ENCODE measurements at regions not wholly inside any gene's neighbourhood (a gene's known extent, or its start where the extent isn't known, plus 50 kb on each side); places are given as distances from the start of the nearest gene placed in this dataset.
"Not testable (repeated sequence)": the region's sequence is repeated elsewhere in the genome, so short reads cannot be mapped to it uniquely, and the experiment has no call there.

GRCh38 chr1:157388057-157388456 lies 164.3 kb downstream of the FCRL5 start:
- no peaks in the 10 kb centered on the region for H3K27me3 ChIP-seq (replicated peaks in 2 of 5; ENCODE audit: control insufficient read depth in 4 of 5, insufficient read depth in 5 of 5, low read length in 4 of 5)
- no peak for DNase-seq
- POLR2A ChIA-PET, result no interaction called here
- CTCF ChIA-PET, result interaction anchor here (1.2 to 1.4 kb wide), 2 partner anchors 12 to 108 kb away, joined by 3 to 4 read pairs; no protein-coding TSS in a partner anchor
- H3K4me3 ChIP-seq (ENCODE audit: control insufficient read depth in 1 of 7, extremely low read depth in 1 of 7, insufficient read depth in 4 of 7, low read depth in 2 of 7, low read length in 6 of 7), result no peak overlapping the region
- peaks cover 0 to 3% (median 1%) of the 10 kb centered on the region in 5 experiments for H3K9me3 ChIP-seq (ENCODE audit: control extremely low read depth in 1 of 5, control insufficient read depth in 4 of 5, insufficient read depth in 2 of 5, low read depth in 1 of 5, low read length in 4 of 5)
- no peak overlapping the region for H3K27ac ChIP-seq (ENCODE audit: insufficient read depth in 1 of 2, low read depth in 1 of 2, low read length in 2 of 2, poor library complexity in 1 of 2, severe bottlenecking in 2 of 2)
- H3K36me3 ChIP-seq (ENCODE audit: control insufficient read depth in 4 of 4, insufficient read depth in 4 of 4, low read length in 3 of 4), result no peaks in the 10 kb centered on the region
- peaks cover 0 to 5% (median 0%) of the 10 kb centered on the region in 4 experiments for H3K4me1 ChIP-seq (ENCODE audit: control extremely low read depth in 1 of 4, control insufficient read depth in 4 of 4, insufficient read depth in 4 of 4, low read length in 3 of 4)

- H3K9me3 ChIP-seq (ENCODE audit: control extremely low read depth in 1 of 5, control insufficient read depth in 4 of 5, insufficient read depth in 2 of 5, low read depth in 1 of 5, low read length in 4 of 5), result no peaks in the 10 kb centered on the region
- POLR2A ChIA-PET, result no interaction called here
- DNase-seq, result no peak
- H3K27ac ChIP-seq (ENCODE audit: insufficient read depth in 1 of 2, low read depth in 1 of 2, low read length in 2 of 2, poor library complexity in 1 of 2, severe bottlenecking in 2 of 2), result no peak overlapping the region
- WGBS (ENCODE audit: insufficient coverage), result no CpG with 5 or more reads among the region's 2 CpGs
- peaks cover 0 to 12% (median 0%) of the 10 kb centered on the region in 4 experiments for H3K4me1 ChIP-seq (ENCODE audit: control extremely low read depth in 1 of 4, control insufficient read depth in 4 of 4, insufficient read depth in 4 of 4, low read length in 3 of 4)
- CTCF ChIA-PET, result interaction anchor here (1.2 to 1.3 kb wide), 2 partner anchors 10 to 15 kb away, joined by 3 to 6 read pairs; no protein-coding TSS in a partner anchor
- no peak overlapping the region for H3K4me3 ChIP-seq (ENCODE audit: control insufficient read depth in 1 of 7, extremely low read depth in 1 of 7, insufficient read depth in 4 of 7, low read depth in 2 of 7, low read length in 6 of 7)
- H3K27me3 ChIP-seq (replicated peaks in 2 of 5; ENCODE audit: control insufficient read depth in 4 of 5, insufficient read depth in 5 of 5, low read length in 4 of 5), result no peaks in the 10 kb centered on the region
- no peaks in the 10 kb centered on the region for H3K36me3 ChIP-seq (ENCODE audit: control insufficient read depth in 4 of 4, insufficient read depth in 4 of 4, low read length in 3 of 4)
Observed at GRCh38 chr1:157384258-157384657, 168.1 kb downstream of the FCRL5 start.

DNA sequence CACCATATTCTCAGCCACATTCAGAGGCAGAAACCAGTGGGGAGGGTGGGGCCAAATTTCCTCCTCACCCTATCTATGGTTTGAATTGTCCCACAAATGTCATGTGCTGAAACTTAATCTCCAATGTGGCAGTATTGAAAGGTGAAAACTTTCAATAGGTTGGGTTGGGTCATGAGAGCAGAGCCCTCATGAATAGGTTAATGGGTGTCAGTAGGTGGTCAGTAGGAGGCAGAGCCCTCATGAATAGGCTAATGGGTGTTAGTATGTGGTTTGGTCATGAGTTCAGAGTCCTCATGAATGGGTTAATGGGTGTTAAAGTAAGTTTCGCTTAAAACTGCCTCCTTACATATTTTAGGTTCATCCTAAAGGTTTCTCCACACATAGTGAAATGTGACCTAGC lies 170.0 kb downstream of the FCRL5 start:
- Histone ChIP-seq H3K9me3 (ENCODE audit: control extremely low read depth in 1 of 5, control insufficient read depth in 4 of 5, insufficient read depth in 2 of 5, low read depth in 1 of 5, low read length in 4 of 5) (no peaks in the 10 kb centered on the region), H3K4me1 (ENCODE audit: control extremely low read depth in 1 of 4, control insufficient read depth in 4 of 4, insufficient read depth in 4 of 4, low read length in 3 of 4) (peaks cover 0 to 15% (median 1%) of the 10 kb centered on the region in 4 experiments), H3K27me3 (replicated peaks in 2 of 5; ENCODE audit: control insufficient read depth in 4 of 5, insufficient read depth in 5 of 5, low read length in 4 of 5) (no peaks in the 10 kb centered on the region), H3K27ac (ENCODE audit: insufficient read depth in 1 of 2, low read depth in 1 of 2, low read length in 2 of 2, poor library complexity in 1 of 2, severe bottlenecking in 2 of 2) (no peak overlapping the region), H3K4me3 (ENCODE audit: control insufficient read depth in 1 of 7, extremely low read depth in 1 of 7, insufficient read depth in 4 of 7, low read depth in 2 of 7, low read length in 6 of 7) (no peak overlapping the region), H3K36me3 (ENCODE audit: control insufficient read depth in 4 of 4, insufficient read depth in 4 of 4, low read length in 3 of 4) (no peaks in the 10 kb centered on the region)
- no CpG with 5 or more reads among the region's 1 CpG for WGBS (ENCODE audit: insufficient coverage)
- CTCF ChIA-PET, result interaction anchor here (1.1 to 1.6 kb wide), 2 partner anchors 12 to 25 kb away, joined by 3 to 5 read pairs; no protein-coding TSS in a partner anchor
- POLR2A ChIA-PET, result no interaction called here
- no peak for DNase-seq

DNA sequence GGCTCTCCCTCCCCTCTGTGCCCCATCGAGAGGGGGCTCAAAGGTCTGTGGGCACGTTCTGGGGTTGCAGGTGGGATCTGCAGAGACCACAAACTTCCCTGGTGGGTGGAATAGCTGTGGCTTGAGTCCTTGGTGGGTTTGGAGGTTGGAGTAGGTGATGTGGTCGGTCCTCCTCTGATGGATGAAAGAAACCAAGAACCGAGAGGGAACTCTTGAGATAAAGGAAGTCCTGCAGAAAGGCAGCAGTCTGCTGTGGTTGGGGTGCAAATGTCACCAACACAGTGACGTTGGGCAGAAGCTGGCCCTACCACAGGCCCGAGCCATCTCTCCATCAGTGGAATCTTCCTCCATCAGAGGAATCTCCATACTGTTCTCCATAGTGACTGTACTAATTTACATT lies 171.8 kb downstream of the FCRL5 start:
- POLR2A ChIA-PET, result no interaction called here

DNA sequence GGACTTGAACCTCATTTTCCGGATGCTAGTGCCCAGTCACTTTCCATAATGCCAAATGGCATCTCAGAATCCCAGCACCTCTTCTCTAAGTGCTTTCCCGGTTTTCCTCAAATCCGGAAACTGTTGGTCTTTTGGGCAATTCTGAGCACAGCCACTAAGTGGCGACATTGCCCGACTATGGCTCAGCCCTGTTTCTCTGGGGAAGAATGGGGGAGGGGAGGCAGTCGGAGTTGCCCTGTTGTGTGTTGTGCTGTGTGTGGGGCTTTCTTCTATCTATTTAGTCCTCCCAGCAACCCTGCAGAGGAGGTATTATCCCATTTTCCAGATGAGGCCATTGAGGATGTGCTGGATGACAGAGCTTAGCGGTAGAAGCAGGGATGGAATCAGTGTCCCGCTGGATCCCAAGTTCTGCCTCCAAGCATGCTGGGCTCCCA lies 175.0 kb downstream of the FCRL5 start:
- H3K4me1 ChIP-seq (ENCODE audit: control extremely low read depth in 1 of 4, control insufficient read depth in 4 of 4, insufficient read depth in 4 of 4, low read length in 3 of 4), result peaks cover 0 to 19% (median 3%) of the 10 kb centered on the region in 4 experiments
- H3K27me3 ChIP-seq (replicated peaks in 2 of 5; ENCODE audit: control insufficient read depth in 4 of 5, insufficient read depth in 5 of 5, low read length in 4 of 5); POLR2A ChIA-PET; H3K36me3 ChIP-seq (ENCODE audit: control insufficient read depth in 4 of 4, insufficient read depth in 4 of 4, low read length in 3 of 4); H3K9me3 ChIP-seq (ENCODE audit: control extremely low read depth in 1 of 5, control insufficient read depth in 4 of 5, insufficient read depth in 2 of 5, low read depth in 1 of 5, low read length in 4 of 5); H3K27ac ChIP-seq (ENCODE audit: insufficient read depth in 1 of 2, low read depth in 1 of 2, low read length in 2 of 2, poor library complexity in 1 of 2, severe bottlenecking in 2 of 2); H3K4me3 ChIP-seq (ENCODE audit: control insufficient read depth in 1 of 7, extremely low read depth in 1 of 7, insufficient read depth in 4 of 7, low read depth in 2 of 7, low read length in 6 of 7): not testable (repeated sequence)
- 9% methylated on average over 1 of the region's 8 CpGs for WGBS (ENCODE audit: insufficient coverage)
- DNase-seq, result peak; percentile 25 to 65 (median 56)
- CTCF ChIA-PET, result interaction anchor here (0.8 to 6.3 kb wide), 7 partner anchors 7 to 181 kb away, joined by 3 to 105 read pairs (median 6); no protein-coding TSS in a partner anchor

More for the DNA sequence above, 171.8 kb downstream of the FCRL5 start:
- Histone ChIP-seq H3K36me3 (ENCODE audit: control insufficient read depth in 4 of 4, insufficient read depth in 4 of 4, low read length in 3 of 4) (no peaks in the 10 kb centered on the region), H3K4me3 (ENCODE audit: control insufficient read depth in 1 of 7, extremely low read depth in 1 of 7, insufficient read depth in 4 of 7, low read depth in 2 of 7, low read length in 6 of 7) (no peak overlapping the region), H3K27ac (ENCODE audit: insufficient read depth in 1 of 2, low read depth in 1 of 2, low read length in 2 of 2, poor library complexity in 1 of 2, severe bottlenecking in 2 of 2) (no peak overlapping the region), H3K9me3 (ENCODE audit: control extremely low read depth in 1 of 5, control insufficient read depth in 4 of 5, insufficient read depth in 2 of 5, low read depth in 1 of 5, low read length in 4 of 5) (no peaks in the 10 kb centered on the region), H3K27me3 (replicated peaks in 2 of 5; ENCODE audit: control insufficient read depth in 4 of 5, insufficient read depth in 5 of 5, low read length in 4 of 5) (no peaks in the 10 kb centered on the region), H3K4me1 (ENCODE audit: control extremely low read depth in 1 of 4, control insufficient read depth in 4 of 4, insufficient read depth in 4 of 4, low read length in 3 of 4) (peaks cover 0 to 19% (median 3%) of the 10 kb centered on the region in 4 experiments)
- 20% methylated on average over 1 of the region's 6 CpGs for WGBS (ENCODE audit: insufficient coverage)
- CTCF ChIA-PET, result interaction anchor here (0.9 to 6.3 kb wide), 10 partner anchors 10 to 205 kb away, joined by 3 to 105 read pairs (median 4); no protein-coding TSS in a partner anchor
- DNase-seq, result peak in 2 of 3 donors; percentile 54 to 58

DNA sequence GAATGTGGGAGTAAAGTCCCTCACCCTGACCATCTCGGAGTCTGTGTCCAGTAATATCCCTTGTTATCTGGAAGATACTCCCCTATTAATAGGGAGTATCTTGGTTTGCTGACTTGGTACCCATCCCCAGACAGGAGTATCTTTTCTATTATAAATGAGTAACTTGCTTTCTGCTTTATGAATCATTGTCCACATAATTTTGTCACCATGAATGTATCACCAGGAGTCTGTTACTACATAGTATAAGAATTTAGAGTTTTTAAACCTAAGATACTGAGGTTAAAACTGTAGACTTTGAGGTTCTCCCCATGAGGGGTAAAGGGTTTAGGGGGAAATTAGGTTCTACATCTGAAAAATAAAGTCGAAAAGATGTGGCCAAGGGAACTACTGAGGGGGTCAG lies 175.6 kb downstream of the FCRL5 start:
- Histone ChIP-seq H3K4me3 (ENCODE audit: control insufficient read depth in 1 of 7, extremely low read depth in 1 of 7, insufficient read depth in 4 of 7, low read depth in 2 of 7, low read length in 6 of 7) (no peak overlapping the region), H3K36me3 (ENCODE audit: control insufficient read depth in 4 of 4, insufficient read depth in 4 of 4, low read length in 3 of 4) (no peaks in the 10 kb centered on the region)

GRCh38 chr1:157372311-157372710 lies 180.0 kb downstream of the FCRL5 start:
- H3K4me3 ChIP-seq (ENCODE audit: control insufficient read depth in 1 of 7, extremely low read depth in 1 of 7, insufficient read depth in 4 of 7, low read depth in 2 of 7, low read length in 6 of 7); H3K36me3 ChIP-seq (ENCODE audit: control insufficient read depth in 4 of 4, insufficient read depth in 4 of 4, low read length in 3 of 4); POLR2A ChIA-PET; H3K27me3 ChIP-seq (replicated peaks in 2 of 5; ENCODE audit: control insufficient read depth in 4 of 5, insufficient read depth in 5 of 5, low read length in 4 of 5); H3K9me3 ChIP-seq (ENCODE audit: control extremely low read depth in 1 of 5, control insufficient read depth in 4 of 5, insufficient read depth in 2 of 5, low read depth in 1 of 5, low read length in 4 of 5); H3K27ac ChIP-seq (ENCODE audit: insufficient read depth in 1 of 2, low read depth in 1 of 2, low read length in 2 of 2, poor library complexity in 1 of 2, severe bottlenecking in 2 of 2); DNase-seq: not testable (repeated sequence)
- peaks cover 0 to 19% (median 4%) of the 10 kb centered on the region in 4 experiments for H3K4me1 ChIP-seq (ENCODE audit: control extremely low read depth in 1 of 4, control insufficient read depth in 4 of 4, insufficient read depth in 4 of 4, low read length in 3 of 4)
- 80% methylated on average over 1 of the region's 2 CpGs for WGBS (ENCODE audit: insufficient coverage)
- CTCF ChIA-PET, result interaction anchor here (1.3 to 3.7 kb wide), 4 partner anchors 9 to 186 kb away, joined by 3 to 32 read pairs (median 5); no protein-coding TSS in a partner anchor

More for the DNA sequence above, 175.6 kb downstream of the FCRL5 start:
- Histone ChIP-seq H3K9me3 (ENCODE audit: control extremely low read depth in 1 of 5, control insufficient read depth in 4 of 5, insufficient read depth in 2 of 5, low read depth in 1 of 5, low read length in 4 of 5) (no peaks in the 10 kb centered on the region), H3K4me1 (ENCODE audit: control extremely low read depth in 1 of 4, control insufficient read depth in 4 of 4, insufficient read depth in 4 of 4, low read length in 3 of 4) (peaks cover 0 to 19% (median 3%) of the 10 kb centered on the region in 4 experiments), H3K27ac (ENCODE audit: insufficient read depth in 1 of 2, low read depth in 1 of 2, low read length in 2 of 2, poor library complexity in 1 of 2, severe bottlenecking in 2 of 2) (no peak overlapping the region), H3K27me3 (replicated peaks in 2 of 5; ENCODE audit: control insufficient read depth in 4 of 5, insufficient read depth in 5 of 5, low read length in 4 of 5) (no peaks in the 10 kb centered on the region)
- DNase-seq, result no peak
- ChIA-PET POLR2A (no interaction called here), CTCF (interaction anchor here (0.8 to 6.3 kb wide), 6 partner anchors 26 to 181 kb away, joined by 3 to 105 read pairs (median 6); no protein-coding TSS in a partner anchor)
- WGBS (ENCODE audit: insufficient coverage), result 20% methylated on average over 1 of the region's 2 CpGs

Measured in common myeloid progenitor, CD34-positive (primary cell).